Epithelial cell of esophagus (primary cell): ENCODE measurements at regions not wholly inside any gene's neighbourhood (a gene's known extent, or its start where the extent isn't known, plus 50 kb on each side); places are given as distances from the start of the nearest gene placed in this dataset.

Experiments used
- DNase-seq: peaks from one replicate; pipeline ENCODE4 v3.0.0; 2010; ENCODE audit warnings: low read depth
- H3K4me3 ChIP-seq: 2 replicates; pipeline ENCODE4 v1.5.1; 2011; ENCODE audit warnings: mild to moderate bottlenecking, low read length, control low read depth
- CTCF ChIP-seq: IDR thresholded peaks from 2 replicates; pipeline ENCODE4 v1.5.1; 2011; ENCODE audit warnings: low read depth, mild to moderate bottlenecking, low read length, control low read depth, inconsistent platforms; ENCODE audit not compliant: insufficient read depth; ENCODE audit errors: missing control alignments

GRCh38 chr7:116329686-116330503, 119.6 kb downstream of the TES start:
- no peak for DNase-seq
- no peak overlapping the region for H3K4me3 ChIP-seq
- TF ChIP-seq CTCF = no peak

- TF ChIP-seq CTCF = no peak
- H3K4me3 ChIP-seq = no peak overlapping the region
- DNase-seq = no peak
Observed at GRCh38 chr7:116331020-116331419, 120.7 kb downstream of the TES start.

- no peak for TF ChIP-seq CTCF
- no peak overlapping the region for H3K4me3 ChIP-seq
Observed at GRCh38 chr7:116332766-116333165, 122.4 kb downstream of the TES start.

GRCh38 chr7:116334555-116334954, 124.2 kb downstream of the TES start:
- TF ChIP-seq CTCF = no peak
- H3K4me3 ChIP-seq = no peak overlapping the region
- peak; percentile 50 for DNase-seq

More at GRCh38 chr7:116332766-116333165, 122.4 kb downstream of the TES start:
- DNase-seq = no peak

GRCh38 chr7:116337018-116337417, 126.7 kb downstream of the TES start:
- H3K4me3 ChIP-seq = no peak overlapping the region
- no peak for DNase-seq
- no peak for TF ChIP-seq CTCF

GRCh38 chr7:116337800-116338199, 127.5 kb downstream of the TES start:
- no peak for DNase-seq
- no peak for TF ChIP-seq CTCF
- no peak overlapping the region for H3K4me3 ChIP-seq

- DNase-seq = no peak
- H3K4me3 ChIP-seq = no peak overlapping the region
- no peak for TF ChIP-seq CTCF
Observed at GRCh38 chr7:116339564-116339963, 129.2 kb downstream of the TES start.
